Esophagus squamous epithelium (tissue), 4 donors: ENCODE measurements at regions not wholly inside any gene's neighbourhood (a gene's known extent, or its start where the extent isn't known, plus 50 kb on each side); places are given as distances from the start of the nearest gene placed in this dataset.

Source experiments
- CTCF ChIP-seq, 6 experiments: fragments of 450-650 bp in 4 of 6; fragments of 200-600 bp in 2 of 6; sonication (generic) in 2 of 6; IDR thresholded peaks; one replicate each; pipeline ENCODE4 v1.5.1; 2016 to 2019; ENCODE audit warnings: antibody characterized with exemption in 6 of 6, mild to moderate bottlenecking in 4 of 6, moderate library complexity in 4 of 6
- POLR2A ChIP-seq, 4 donors: fragments of 450-650 bp; IDR thresholded peaks; one replicate each; pipeline ENCODE4 v1.6.1; 2017; ENCODE audit warnings: antibody characterized with exemption in 4 of 4, mild to moderate bottlenecking in 4 of 4, moderate library complexity in 3 of 4

- TF ChIP-seq CTCF (IDR thresholded peaks at IDR 0.05) (no peak), POLR2A (IDR thresholded peaks at IDR 0.05) (no peak)
Measured at GRCh38 chr2:58543442-58543841, 302.3 kb upstream of the FANCL start.
